CMK (cell line): ENCODE measurements at regions not wholly inside any gene's neighbourhood (a gene's known extent, or its start where the extent isn't known, plus 50 kb on each side); places are given as distances from the start of the nearest gene placed in this dataset.

ENCODE experiments used
- DNase-seq: peaks from one replicate; pipeline ENCODE4 v3.0.0-alpha.2; 2010; ENCODE audit warnings: low read depth

- no peak for DNase-seq
Measured at GRCh38 chr14:54174457-54174856, 217.8 kb upstream of the BMP4 start.

- peak; percentile 7 for DNase-seq
Measured at GRCh38 chr14:54175298-54175942, 218.8 kb upstream of the BMP4 start.

GRCh38 chr14:54177019-54177418, 219.8 kb upstream of the CDKN3 start:
- DNase-seq, result no peak

DNA sequence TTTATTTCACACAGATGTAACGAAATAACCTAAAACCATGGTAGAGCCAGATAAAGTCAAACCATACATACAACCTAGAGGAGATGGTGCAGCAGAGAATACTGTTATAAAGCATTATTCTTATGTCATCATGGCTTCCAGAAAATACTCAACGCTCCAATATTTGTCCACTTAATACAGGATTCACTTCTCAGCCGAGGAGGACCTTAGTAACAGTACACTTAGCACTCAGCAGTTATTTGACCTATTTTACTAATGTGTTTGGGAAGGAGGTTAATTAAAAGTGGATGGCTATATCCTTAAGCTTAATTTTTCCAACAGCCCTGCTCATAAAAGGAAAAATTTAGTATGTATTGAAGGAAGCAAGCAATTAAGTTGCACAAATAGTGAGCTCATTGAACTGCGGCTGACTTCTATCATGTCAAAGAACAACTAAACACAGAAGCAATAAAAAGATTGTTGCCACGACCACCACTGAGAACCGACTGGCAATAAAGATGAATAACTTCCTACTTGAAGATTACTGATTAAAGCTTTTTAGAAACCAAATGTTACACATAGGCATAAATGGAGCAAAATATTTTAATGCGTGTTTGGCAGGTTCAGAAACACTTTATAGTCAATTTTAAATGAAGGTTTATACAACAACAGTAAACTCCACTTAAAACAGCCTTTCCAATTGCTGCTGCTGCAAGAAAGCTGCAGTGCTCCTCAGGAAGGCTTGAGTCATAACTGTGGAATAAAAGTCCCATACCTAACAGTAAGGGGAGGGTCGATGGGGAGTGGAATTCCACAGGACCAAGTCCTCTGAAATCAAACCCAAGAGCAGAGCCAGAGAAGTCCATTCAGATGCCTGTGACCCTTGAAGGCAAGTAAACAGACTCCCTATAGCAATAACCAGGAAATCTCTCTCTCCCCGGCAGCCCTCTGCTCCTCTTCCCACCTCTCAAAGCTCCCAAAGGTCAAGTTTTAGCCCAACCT, 218.9 kb upstream of the CDKN3 start:
- DNase-seq, result no peak

DNA sequence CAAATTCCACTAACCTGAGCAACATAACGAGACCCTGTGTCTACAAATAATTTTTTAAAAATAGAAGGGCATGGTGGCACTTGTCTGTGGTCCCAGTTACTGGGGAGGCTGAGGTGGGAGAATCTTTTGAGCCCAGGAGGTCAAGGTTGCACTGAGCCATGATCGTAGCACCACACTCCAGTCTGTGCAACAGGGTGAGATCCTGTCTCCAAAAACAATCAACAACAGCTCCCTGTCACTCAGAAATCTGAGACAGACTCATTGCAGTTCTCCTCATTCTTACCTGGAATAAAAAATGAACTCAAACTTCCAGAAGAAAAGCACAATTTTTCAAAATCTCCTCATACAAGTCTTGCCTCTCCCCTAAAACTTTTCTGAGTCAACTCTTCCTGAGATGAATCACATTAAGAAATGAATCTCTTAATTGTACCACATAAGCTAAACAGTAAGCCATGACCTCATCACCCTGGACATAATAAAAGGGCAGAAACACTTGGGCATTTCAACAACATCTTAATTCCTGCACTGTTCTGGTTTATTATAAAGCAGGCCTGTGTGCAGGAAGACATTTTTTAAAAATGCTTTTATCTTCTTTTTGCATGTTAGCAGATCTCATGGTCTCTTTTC, 214.3 kb upstream of the CDKN3 start:
- no peak for DNase-seq

DNA sequence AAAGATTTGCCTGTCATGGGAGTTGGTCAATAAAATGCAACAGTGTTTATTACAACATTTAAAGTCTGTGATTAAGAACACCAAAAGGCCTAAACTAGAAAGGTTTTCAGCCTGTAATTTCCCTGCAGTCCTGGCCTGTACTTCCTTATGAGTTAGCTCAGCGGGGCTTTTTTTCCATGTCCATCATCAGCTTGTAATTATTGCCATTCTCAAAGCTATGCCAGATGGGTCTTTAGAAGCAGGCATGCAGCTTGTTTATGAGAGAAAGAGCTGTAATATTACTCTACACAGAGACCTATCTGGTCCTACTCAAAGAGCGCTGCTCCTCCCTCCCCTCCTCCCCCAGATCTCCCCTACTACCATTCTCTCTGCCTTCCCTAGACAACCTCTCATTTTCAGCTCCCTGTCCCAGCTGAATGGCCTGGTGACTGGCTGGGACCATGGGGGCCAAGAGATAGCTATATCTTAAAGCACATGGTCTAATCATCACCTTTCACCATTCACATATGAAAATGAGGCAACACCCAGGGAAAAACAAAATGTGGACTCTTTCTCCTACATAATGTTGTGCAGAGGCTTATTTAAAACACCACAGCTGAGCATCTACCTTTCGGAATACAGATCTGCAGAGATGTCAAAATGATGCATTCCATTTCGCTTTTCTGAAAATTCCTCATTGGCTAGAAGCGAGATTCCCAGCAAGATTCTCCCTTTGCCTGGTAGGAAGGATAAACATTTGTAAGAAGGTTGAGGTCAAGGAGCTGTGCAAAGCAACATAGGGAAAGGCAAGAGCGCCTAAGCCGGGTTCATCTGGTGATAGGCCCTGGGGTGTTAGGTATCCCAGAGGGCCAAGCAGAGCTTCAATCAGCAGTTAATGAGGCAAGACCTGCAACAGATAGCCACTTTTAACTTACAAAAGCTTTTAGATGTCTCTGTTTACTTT, 209.7 kb upstream of the CDKN3 start:
- no peak for DNase-seq

DNA sequence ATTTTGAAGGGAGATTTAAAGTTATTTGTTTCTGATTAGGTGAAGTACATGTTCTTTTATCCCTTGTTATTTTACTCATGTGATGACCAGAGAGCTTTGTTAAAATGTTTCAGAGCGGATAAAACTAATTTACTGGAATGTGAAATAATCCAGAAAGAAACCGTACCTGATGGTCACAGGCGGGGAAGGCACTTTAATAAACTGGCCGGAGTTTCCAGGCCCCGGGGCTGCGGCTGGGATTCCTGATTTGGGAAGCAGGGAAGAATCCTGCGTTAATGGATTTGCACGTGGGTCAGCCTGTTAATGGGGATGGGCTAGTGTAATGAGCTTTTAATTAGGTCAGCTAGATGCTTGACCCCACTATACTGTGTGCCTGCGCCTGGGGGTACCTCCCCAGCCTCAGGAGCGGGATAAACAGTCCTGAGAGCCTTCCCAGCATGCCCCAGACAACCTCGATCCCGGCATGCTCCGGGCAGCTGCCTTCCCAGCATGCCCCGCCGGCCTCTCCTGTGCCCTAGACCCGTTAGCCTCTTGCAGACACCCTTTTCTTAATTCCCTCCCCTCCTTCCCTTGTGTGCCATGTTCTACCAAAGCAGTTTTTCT, 208.6 kb upstream of the CDKN3 start:
- no peak for DNase-seq

- DNase-seq, result no peak
Measured at GRCh38 chr14:54189333-54189732, 207.5 kb upstream of the CDKN3 start.

GRCh38 chr14:54189748-54190354, 207.0 kb upstream of the CDKN3 start:
- no peak for DNase-seq

DNA sequence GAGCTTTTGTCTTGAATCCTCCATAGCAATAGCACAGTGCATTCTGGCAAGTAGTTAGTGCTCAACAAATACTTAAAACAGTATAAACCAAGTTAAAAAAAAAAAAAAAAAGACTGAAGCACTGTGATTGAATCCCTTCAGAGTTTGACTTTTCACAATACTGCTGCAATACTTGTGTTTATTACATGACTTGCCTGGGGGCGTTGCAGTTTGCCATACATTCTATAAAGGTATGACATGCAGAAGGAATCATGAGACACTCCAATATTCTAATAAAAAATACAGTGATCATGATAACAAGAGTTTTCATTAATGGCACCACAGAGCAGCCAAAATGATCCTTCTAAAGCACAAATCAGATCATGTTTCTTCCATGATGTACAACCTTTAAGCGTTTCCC, 205.0 kb upstream of the CDKN3 start:
- no peak for DNase-seq

DNA sequence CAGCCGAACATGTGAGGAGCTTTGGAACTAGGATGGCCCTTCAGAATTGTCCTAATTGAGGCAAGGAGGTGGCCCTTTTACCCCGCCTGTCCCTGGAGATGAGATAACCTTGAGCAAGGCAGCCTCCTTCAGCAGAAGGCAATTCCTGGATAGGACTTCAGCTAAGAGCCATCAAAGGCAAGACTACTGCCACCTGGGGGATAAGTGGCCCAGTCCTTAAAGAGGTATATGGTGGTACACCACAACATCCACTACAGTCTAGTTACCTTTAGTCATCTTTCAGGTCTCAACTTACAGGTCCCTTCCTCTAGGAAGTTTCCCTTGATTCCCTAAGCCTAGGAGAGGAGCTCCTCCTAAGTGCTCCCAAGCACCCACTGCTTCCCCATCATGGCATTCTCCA, 204.2 kb upstream of the CDKN3 start:
- DNase-seq, result no peak

DNA sequence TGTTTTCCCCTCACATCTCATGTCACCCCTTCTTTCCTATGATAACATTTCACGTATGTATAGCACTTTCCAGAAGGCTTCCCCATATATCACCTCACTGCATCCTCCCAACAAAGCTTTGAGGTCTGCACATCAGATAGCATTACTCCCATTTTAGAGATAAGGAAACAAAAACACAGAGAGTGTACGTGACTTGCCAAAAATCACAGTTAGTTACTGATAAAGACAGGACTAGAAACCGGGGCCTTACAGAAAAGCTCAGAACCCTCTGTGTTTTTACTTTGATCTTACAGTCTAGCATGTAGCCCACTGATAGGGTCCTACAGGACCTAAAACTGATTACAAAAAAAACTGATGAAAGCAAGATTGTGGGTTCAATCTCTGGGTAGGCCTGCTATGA, 202.9 kb upstream of the CDKN3 start:
- no peak for DNase-seq

DNA sequence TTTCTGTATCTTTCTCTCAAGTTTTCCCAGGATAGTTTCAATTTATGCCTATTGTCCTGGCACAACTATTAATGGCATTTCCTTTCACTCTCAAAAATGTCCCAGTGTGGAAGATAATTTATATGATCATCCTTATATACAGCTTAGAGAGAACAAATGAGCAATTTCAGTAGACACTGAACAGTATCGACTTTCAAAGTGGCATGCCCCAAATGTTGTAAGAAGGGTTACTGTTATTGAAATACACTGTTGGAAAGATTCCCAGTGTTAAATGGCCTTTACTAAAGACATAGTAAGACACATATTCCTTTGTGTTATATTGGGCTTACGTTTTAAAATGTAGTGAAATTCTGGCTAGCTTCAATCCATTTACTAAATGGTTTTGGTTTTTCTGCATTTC, 202.3 kb upstream of the CDKN3 start:
- no peak for DNase-seq

DNA sequence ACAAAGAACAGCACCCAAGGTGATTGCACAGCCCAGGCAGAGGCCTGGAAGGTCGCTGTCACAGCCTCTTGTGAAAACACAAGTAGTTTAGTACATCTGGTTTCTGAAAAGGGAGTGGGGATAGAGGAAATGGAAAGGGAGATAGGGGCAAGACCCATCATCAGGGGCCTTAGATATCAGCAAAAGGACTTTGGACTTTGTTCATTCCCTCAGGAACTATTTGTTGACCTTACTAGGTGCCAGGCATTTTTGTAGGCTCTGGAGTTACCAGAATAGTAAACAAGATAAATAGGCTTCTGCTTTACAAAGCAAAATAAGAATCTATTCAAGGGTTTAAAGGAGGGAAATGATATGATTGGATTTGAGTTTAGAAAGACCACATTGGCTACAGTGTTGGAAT, 199.4 kb upstream of the CDKN3 start:
- no peak for DNase-seq

DNA sequence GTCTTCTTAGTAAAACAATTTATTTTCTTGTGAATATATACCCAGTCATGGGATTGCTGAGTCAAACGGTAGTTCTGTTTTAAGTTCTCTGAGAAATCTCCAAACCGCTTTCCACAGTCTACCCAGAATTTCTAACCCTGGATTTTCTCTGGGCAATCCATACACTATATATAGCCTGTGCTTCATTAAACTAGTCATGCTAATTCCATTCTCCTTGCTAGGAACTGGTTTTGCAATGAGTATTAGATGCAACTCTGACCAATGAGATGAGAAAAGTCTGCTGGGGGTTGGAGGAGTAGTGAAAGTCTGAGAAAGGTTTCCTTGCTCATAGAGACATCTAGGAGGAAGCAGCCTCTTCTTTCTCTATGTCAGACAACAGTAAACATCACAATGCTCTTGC, 196.1 kb upstream of the CDKN3 start:
- DNase-seq, result no peak

DNA sequence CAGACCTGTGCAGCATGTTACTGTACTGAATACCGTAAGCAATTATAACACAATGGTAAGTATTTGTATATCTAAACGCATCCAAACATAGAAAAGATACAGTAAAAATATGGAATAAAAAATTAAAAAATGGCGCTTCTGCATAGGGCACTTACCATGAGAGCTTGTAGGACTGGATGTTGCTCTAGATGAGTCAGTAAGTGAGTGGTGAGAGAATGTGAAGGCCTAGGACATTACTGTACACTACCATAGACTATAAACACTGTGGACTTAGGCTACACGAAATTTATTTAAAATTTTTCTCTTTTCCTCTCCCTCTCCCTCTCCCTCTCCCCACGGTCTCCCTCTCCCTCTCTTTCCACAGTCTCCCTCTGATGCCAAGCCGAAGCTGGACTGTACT, 194.5 kb upstream of the CDKN3 start:
- no peak for DNase-seq

- no peak for DNase-seq
Measured at GRCh38 chr14:54206516-54206915, 190.3 kb upstream of the CDKN3 start.

DNA sequence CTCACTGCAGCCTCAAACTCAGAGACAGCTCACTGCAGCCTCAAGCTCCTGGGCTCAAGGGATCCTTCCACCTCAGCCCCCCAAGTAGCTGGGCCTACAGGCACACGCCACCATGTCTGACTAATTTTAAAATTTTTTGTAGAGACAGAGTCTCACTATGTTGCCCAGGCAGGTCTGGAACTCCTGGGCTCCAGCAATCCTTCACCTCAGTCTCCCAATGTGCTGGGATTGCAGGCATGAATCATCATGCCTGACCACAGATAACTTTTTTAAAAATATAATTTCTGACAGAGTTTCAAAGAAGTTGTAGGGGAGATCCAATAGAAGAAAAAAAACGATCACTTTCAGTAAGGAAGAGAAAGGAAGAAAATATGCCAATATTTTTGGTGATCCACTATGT, 189.7 kb upstream of the CDKN3 start:
- no peak for DNase-seq

DNA sequence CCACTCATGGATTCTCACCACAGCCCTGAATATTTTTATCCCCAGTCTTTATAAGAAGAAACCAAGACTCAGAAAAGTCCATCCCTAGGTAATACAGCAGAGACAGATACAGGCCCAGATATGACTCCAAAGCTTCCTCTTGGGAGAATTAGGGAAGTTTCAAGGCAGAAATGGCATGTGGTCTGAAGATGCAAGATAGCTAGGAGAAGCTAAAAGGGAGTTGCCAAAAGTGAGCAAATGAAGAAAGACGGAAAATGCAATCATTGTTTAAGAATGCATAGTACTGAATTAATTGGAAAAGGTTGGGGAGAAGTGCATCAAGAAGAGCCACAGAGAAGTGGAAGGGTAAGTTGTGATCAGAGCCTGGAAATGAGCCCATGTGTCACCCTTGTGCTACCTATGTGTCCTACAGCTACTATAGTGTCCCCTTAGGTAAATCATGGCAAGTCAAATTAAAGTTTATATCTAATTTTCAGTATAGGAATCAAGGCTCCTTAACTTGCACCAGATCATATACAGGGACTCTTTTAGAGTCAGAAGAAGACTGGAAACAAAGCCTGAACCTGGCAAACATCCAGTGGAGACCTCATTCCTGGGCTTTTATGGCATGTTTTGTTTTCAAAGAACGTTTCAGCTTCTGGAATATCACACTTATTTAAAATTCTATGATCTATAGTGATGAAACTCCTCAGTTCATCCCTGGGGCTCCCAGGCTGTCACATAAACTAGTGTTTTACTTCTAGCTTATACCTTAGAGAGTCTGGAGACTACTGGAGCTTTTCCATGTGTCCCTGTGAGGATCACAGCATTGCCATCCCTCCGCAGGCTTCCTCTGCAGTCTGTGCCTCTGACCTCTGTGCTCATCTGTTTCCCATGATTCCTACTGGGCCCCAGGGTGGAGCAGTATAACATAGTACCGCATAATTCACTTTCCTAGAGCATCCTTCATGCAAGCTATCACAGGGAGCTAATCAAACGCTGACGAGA, 189.0 kb upstream of the CDKN3 start:
- no peak for DNase-seq

GRCh38 chr14:54208751-54209150, 188.1 kb upstream of the CDKN3 start:
- DNase-seq, result no peak
